ENCODE measurements at regions not wholly inside any gene's neighbourhood (a gene's known extent, or its start where the extent isn't known, plus 50 kb on each side); places are given as distances from the start of the nearest gene placed in this dataset.

DNA sequence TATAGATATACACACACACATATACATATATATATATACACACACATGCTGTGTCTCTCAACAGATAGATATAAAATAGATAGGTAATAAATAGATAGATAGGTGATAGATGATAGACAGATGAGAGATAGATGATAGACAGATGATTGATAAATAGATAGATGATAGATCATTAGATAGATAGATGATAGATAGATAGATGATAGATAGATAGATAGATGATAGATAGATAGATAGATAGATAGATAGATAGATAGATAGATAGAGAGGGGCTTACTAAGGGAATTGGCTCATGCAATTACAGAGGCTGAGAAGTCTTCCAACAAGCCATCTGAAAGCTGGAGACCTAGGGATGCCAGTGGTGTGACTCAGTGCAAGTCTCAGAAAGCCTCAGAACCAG lies 394.5 kb downstream of the ICE1 start:
- TF ChIP-seq CTCF (conservative IDR thresholded peaks at IDR 0.05; ENCODE audit: low read depth, low read length) (no peak), EZH2 (IDR thresholded peaks at IDR 0.05; ENCODE audit: borderline replicate concordance, low read depth, low read length, poor library complexity, severe bottlenecking) (no peak)
